GM12892 (cell line): ENCODE measurements at regions not wholly inside any gene's neighbourhood (a gene's known extent, or its start where the extent isn't known, plus 50 kb on each side); places are given as distances from the start of the nearest gene placed in this dataset.

ENCODE experiments used
- POLR2A ChIP-seq: IDR thresholded peaks from 2 replicates; pipeline ENCODE4 v1.6.1; 2011; ENCODE audit warnings: low read depth, low read length, control low read depth
- TAF1 ChIP-seq: IDR thresholded peaks from 2 replicates; pipeline ENCODE4 v1.6.1; 2011; ENCODE audit warnings: low read depth, mild to moderate bottlenecking, control low read depth, low read length, borderline replicate concordance

GRCh38 chr6:132995009-132995408, 180.6 kb downstream of the RPS12 start:
- TF ChIP-seq POLR2A: no peak
- TF ChIP-seq TAF1: no peak
